Endothelial cell (in vitro differentiated cells): ENCODE measurements at regions not wholly inside any gene's neighbourhood (a gene's known extent, or its start where the extent isn't known, plus 50 kb on each side); places are given as distances from the start of the nearest gene placed in this dataset.

Experiments used
- DNase-seq: peaks from one replicate; pipeline ENCODE4 v3.0.0; 2021; ENCODE audit warnings: low spot score
- H3K27ac Mint-ChIP-seq: one replicate; pipeline ENCODE4 v1.8.0; 2021; ENCODE audit warnings: mixed read lengths, inconsistent platforms; ENCODE audit not compliant: unreplicated experiment
- H3K27me3 Mint-ChIP-seq: one replicate; pipeline ENCODE4 v1.8.0; 2021; ENCODE audit warnings: mild to moderate bottlenecking, moderate library complexity, mixed read lengths, inconsistent platforms; ENCODE audit not compliant: unreplicated experiment
- H3K36me3 Mint-ChIP-seq: one replicate; pipeline ENCODE4 v1.8.0; 2021; ENCODE audit warnings: mild to moderate bottlenecking, low read depth, mixed read lengths, inconsistent platforms; ENCODE audit not compliant: unreplicated experiment
- H3K4me1 Mint-ChIP-seq: one replicate; pipeline ENCODE4 v1.8.0; 2021; ENCODE audit warnings: mild to moderate bottlenecking, mixed read lengths, inconsistent platforms; ENCODE audit not compliant: unreplicated experiment
- H3K4me3 Mint-ChIP-seq: one replicate; pipeline ENCODE4 v1.8.0; 2021; ENCODE audit warnings: mild to moderate bottlenecking, mixed read lengths, inconsistent platforms; ENCODE audit not compliant: unreplicated experiment
- H3K9me3 Mint-ChIP-seq: one replicate; pipeline ENCODE4 v1.8.0; 2021; ENCODE audit warnings: mixed read lengths, inconsistent platforms; ENCODE audit not compliant: unreplicated experiment
- TF ChIP-seq, protein P1 (sequence below): fragments of 200-600 bp; sonication (generic); IDR thresholded peaks from one replicate; pipeline ENCODE4 v1.5.0; 2021; ENCODE audit warnings: antibody characterized with exemption; ENCODE audit not compliant: unreplicated experiment

DNA sequence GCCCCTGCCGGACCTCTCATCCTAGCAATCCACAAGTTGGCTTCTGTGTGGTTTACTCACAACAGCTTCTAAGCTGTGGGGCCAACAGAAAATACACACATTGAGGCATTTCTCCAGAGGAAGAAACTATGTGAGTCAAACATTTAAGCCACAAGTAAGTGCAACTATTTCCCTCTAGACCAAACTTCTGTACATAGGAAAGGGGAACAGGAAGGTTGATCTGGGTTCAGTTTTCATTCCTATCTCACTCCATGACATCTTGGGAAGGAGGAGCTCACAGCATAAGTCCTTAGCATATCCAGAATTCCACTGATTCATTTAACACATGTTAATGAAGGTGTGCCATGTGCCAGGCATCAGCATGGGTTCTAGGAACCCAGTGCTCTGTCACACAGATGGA, 72.8 kb upstream of the PICALM start:
- H3K4me3 Mint-ChIP-seq: no peak overlapping the region
- no peak overlapping the region for H3K27ac Mint-ChIP-seq
- TF ChIP-seq, protein P1, sequence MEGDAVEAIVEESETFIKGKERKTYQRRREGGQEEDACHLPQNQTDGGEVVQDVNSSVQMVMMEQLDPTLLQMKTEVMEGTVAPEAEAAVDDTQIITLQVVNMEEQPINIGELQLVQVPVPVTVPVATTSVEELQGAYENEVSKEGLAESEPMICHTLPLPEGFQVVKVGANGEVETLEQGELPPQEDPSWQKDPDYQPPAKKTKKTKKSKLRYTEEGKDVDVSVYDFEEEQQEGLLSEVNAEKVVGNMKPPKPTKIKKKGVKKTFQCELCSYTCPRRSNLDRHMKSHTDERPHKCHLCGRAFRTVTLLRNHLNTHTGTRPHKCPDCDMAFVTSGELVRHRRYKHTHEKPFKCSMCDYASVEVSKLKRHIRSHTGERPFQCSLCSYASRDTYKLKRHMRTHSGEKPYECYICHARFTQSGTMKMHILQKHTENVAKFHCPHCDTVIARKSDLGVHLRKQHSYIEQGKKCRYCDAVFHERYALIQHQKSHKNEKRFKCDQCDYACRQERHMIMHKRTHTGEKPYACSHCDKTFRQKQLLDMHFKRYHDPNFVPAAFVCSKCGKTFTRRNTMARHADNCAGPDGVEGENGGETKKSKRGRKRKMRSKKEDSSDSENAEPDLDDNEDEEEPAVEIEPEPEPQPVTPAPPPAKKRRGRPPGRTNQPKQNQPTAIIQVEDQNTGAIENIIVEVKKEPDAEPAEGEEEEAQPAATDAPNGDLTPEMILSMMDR: no peak
- H3K9me3 Mint-ChIP-seq: no peaks in the 10 kb centered on the region
- peaks cover 2% of the 10 kb centered on the region for H3K27me3 Mint-ChIP-seq
- H3K36me3 Mint-ChIP-seq: no peaks in the 10 kb centered on the region
- DNase-seq: no peak
- no peaks in the 10 kb centered on the region for H3K4me1 Mint-ChIP-seq

DNA sequence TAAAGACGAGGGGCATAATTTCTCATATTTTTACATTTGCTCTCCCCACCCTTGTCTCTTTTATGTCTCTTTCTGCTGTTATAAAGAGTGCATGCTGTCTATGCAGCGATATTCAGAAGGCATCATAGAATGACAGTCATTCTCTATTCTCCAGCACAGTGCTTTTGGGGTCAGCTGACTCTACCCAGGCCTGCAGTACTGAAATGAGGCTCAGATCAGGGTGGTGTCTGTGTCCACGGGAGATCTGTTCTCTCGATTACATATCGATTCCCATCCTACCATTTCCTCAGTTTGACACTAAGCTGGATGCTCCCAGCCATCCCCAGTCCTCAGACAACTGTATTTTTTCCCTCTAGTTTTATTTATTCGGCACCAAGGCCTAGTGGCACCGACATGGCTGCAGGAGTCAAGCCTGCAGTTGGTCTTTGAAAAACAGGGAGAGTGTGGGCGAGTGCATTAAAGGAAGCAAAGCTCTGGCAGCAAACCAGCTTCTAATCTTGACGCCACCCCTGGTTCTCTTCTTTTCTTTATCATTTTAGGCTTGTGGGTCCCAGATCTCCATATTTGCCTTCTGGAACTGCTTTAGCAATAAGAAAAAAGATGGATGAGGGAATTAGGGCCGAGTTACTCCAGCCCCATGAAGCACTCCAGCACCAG, 71.6 kb upstream of the PICALM start:
- no peaks in the 10 kb centered on the region for H3K9me3 Mint-ChIP-seq
- H3K4me3 Mint-ChIP-seq: no peak overlapping the region
- TF ChIP-seq, protein P1: no peak
- peaks cover 2% of the 10 kb centered on the region for H3K27me3 Mint-ChIP-seq
- no peaks in the 10 kb centered on the region for H3K36me3 Mint-ChIP-seq
- H3K27ac Mint-ChIP-seq: no peak overlapping the region
- DNase-seq: no peak
- H3K4me1 Mint-ChIP-seq: no peaks in the 10 kb centered on the region

DNA sequence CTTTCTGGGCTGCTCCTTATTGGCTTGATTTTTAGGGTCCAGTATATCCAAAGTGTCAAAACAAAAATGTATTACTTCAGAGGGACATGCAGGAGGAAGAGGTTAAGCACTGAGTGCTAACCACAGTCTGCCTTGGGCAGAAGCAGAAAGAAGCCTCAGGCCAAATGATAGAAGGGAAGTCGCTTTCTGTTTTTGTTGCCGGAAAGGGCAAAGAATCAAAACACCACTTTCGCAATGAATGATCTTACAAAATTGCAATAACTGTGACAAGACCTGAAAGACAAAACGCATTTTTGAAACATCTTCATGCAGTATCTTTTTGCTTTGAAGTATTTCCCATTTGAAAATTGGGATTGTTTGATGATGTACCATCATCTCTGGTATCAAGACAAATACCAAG, 70.1 kb upstream of the PICALM start:
- Mint-ChIP-seq H3K27me3 (peaks cover 2% of the 10 kb centered on the region), H3K4me3 (no peak overlapping the region), H3K27ac (no peak overlapping the region), H3K36me3 (no peaks in the 10 kb centered on the region), H3K9me3 (no peaks in the 10 kb centered on the region), H3K4me1 (peaks cover 5% of the 10 kb centered on the region)
- DNase-seq: no peak
- TF ChIP-seq, protein P1: no peak

DNA sequence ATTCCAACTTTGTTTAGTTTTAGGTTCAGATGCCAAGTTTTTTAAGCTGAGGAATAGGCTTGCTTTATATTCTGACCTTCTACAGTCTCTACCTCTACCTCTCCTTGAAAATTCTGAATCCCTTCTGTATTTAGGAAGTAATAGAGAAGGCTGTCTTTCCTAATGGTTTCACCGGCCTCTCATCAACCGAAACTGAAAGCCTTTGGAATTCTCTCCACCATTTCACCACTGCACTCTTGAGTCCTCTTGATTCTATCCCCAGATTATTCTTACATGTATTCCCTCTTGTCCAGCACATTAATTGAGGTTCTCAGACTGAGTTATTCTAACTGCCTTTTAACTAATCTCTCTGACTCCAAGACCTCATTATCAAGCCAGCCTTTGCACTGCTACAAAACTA, 67.7 kb upstream of the PICALM start:
- H3K36me3 Mint-ChIP-seq: no peaks in the 10 kb centered on the region
- peaks cover 5% of the 10 kb centered on the region for H3K4me1 Mint-ChIP-seq
- no peak for DNase-seq
- H3K9me3 Mint-ChIP-seq: no peaks in the 10 kb centered on the region
- H3K27me3 Mint-ChIP-seq: peaks cover 2% of the 10 kb centered on the region
- no peak overlapping the region for H3K4me3 Mint-ChIP-seq
- TF ChIP-seq, protein P1: no peak
- no peak overlapping the region for H3K27ac Mint-ChIP-seq

DNA sequence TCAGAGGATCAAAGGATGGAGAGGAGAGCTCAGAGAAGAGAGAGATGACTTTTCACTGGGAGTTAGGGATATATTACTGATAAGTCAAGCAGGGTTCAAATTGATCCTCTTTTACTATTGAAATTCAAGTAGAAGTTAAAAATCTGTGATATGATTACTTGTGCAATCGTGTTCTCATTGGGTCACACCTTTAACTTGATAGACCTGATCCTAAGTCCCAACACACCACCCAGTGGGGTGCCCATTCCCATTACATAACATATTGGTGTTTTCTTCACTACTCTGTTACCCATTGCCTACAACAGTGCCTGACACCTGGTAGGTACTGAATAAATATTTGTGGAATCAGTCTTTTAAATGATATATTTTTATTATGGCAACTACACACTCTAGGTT, 66.4 kb upstream of the PICALM start:
- TF ChIP-seq, protein P1: no peak
- Mint-ChIP-seq H3K36me3 (no peaks in the 10 kb centered on the region), H3K27me3 (peaks cover 1% of the 10 kb centered on the region), H3K4me3 (no peak overlapping the region), H3K27ac (no peak overlapping the region), H3K9me3 (no peaks in the 10 kb centered on the region), H3K4me1 (peaks cover 5% of the 10 kb centered on the region)
- DNase-seq: no peak
